ENCODE measurements at regions not wholly inside any gene's neighbourhood (a gene's known extent, or its start where the extent isn't known, plus 50 kb on each side); places are given as distances from the start of the nearest gene placed in this dataset.

DNA sequence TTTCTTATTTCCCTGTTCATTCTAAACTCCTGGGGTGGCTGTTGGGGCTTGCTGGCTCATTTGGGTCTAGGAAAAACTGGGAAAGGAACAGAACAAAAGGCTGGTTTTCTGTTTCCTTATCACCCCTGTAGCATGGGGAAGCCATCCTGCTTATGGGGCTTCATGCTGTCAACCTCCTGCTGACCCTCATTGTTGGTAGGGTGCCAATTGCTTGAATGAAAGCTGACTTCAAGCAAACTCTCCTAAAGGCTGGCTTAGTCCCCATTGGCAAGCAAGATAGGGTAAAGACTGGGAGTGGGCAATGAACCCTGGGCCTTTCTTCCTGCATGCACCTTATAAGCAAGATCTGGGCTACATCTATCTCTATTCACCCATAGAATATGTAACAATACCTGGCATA, 511.6 kb downstream of the DMAC1 start:
- peak; percentile 36 for DNase-seq

DNA sequence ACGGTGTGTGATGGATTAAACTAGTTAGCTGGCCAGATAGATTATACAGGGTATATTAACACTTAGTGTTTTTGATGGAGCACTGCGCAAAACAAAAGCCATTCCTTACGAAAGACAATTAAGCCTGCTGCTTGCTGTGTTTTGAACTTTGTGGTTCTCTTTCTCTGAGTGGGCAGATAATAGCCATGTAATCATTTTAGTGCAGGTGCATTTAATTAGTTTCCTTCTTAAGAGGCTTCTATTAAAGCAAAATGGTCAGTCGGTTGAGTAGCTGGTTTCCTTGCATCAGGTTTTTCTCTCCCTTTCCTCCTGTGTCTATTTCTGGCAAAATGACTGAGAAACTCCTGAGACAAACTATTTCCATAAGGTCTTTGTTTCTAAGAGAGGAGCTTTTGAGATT, 512.5 kb downstream of the DMAC1 start:
- peak; percentile 50 for DNase-seq

DNA sequence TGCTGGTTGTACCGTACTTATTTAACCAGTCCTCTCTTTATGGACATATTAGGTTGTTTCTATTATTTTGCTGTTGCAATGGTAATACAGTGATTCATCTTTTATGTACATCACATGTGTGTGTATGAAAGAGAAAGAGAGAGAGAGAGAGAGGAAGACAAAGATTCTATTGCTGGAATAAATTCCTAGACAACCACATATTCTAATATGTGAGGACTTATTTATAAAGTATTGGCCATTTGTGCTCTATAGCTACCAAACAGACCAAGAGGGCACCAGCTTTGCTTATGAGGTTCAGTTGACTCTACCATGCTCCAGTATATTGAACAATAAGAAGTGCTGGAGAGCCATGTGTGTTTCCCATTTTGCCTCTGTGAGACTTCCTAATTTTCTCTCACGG, 513.5 kb downstream of the DMAC1 start:
- no peak for DNase-seq

DNA sequence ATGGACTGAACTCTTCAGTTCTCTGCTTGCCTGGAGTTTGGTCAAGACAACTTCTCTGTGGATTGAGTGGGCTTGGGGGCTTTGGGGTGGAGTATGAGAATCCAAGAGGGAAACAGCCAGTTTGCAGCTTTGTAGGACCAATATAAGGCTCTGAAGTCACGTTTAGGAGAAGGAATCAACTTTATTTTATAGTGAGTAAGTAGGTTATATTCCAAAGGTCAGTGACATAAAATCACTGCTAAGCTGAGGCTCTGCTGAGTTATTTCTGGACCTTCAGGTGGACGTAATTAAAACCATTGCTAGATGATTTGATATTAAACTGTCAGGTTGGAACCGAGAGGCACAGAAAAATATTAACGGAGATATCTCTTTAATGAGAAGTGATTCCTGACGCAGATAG, 514.4 kb downstream of the DMAC1 start:
- no peak for DNase-seq

DNA sequence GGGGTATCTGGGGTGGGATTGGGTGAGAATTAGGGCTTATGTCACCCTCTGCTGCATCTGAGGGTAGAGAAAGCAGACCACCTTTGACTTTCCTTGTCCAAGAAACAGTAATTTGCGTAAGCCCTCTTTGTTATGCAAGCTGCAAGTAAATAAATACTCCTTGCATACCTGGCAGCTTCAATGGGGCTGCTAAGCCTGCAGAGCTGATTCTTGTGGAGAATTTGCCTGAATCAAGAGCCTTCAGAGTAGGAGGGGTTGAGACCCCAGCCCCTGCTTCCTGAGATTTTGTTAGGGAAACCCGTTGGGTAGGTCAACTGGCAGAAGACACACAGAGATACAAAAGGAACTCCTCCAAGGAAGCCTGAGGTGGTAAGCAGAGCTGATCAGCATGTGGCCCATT, 515.1 kb downstream of the DMAC1 start:
- DNase-seq: no peak

DNA sequence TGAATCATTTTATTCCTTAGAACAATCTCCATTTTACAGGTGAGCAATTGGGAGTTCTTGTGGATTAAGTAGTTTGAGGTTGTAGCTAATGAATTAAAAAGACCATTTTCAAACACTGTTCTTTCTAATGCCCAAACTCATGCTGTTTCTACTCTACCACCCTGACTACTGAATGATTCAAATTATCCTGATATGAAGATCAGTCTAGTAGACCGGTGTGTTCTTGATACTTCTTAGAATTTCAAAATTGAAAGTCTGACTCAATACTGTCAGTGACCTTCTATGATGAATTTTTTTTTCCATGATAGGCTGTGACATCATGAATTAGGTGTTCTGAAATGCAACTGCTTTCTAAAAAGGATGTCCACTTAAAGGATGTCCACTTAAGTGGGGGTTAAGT, 515.5 kb downstream of the DMAC1 start:
- DNase-seq: no peak

DNA sequence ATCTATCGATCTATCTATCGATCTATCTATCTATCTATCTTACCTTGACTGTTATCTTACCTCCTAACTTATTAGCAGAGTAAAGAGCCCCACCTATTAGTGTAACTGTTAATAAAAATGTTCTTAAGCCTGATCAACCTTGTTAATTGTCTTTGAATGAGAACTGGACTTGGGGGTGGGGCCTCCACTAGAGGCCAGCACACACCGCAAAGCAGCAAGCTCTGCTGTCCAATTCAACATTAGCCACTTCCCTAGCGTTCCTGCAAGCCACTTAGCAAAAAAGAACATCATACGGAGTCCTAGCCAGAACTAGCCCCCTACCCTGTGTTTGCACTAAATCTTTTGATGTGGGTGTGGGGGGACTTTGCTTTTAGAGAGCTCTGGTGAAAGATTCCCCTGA, 515.8 kb downstream of the KDM4C start:
- peak; percentile 37 for DNase-seq

DNA sequence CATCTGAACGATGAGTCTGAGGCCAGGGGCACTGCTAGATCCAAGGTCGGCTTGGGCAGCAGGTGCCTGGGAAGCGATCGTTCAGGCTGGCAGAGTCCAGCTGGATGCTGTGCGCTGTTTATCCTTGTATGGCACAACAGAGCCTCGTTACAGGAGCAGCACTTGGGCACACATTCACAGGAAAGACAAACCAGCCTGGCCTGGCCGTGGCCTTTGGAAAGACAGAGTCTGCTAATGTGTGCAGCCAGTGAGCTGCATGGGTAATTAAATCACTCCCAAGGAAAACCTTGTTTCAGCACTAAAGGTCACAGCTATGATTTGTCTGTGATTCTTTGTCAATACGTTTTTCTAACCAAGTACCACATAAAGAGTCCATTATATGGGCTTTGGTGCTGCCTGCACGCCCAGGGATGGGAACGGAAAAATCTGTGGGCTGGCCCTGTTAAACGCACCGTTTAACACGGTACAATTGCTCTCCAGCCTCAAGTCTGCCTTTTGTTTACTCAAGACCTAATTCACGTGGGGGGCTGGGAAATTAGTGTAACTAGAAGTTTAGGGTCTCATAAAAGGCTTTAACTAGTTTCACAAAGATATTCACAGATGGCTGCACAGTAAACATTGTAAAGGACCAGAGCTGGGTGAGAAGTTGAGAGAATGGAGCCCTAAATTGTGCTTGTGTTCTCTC, 509.3 kb downstream of the KDM4C start:
- peak; percentile 98 for DNase-seq

DNA sequence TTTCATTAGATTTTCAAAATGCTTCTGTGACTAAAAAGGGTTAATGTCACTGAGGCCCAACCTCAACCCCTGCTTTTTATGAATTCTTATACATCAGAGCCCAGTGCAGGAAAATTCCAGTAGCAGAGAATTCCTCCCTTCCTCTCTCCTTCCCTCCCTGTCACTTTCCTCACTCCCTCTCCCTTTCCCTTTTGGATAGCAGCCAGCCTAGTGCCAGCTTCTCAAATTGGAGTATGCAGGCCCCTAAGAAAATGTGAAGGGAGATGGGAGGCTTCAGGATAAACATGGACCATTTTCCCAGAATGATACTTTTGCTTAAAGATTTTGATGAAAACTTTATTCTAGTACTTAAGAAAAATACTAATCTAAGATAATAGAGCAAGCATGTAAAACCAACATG, 507.4 kb downstream of the KDM4C start:
- DNase-seq: peak; percentile 62

DNA sequence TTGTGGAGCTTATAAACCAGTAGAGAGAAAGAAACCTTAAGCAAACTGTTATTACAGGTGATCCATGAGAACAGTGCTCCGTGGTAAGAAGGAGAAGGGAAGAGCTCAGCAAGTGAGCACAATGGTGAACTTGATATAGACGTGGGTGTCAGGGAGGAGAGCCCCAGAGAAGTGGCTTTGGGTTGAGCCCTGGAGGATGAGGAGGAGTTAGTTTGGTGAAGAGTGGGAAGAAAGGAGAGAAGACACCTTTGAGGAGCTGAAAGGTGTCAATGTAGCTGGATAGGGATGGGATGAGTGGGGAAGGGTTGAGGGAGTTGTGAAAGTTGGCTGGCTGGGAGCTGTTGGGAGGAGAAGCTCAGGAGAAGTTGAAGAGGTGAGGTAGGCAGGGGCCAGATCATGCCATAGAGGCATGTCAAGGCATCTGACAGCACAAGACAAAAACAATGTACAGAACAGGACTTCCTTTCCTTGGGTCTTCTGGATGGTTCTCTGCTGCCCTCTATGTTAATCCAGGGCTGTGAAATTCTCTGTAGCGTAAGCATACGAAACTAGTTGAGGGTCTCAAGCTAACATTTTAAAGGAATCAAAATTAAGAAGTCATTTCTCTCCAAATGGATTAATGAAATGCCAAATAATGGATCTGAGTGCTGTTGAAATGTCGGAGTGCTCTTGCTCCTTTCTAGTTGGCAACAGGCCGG, 501.9 kb downstream of the KDM4C start:
- no peak for DNase-seq

DNA sequence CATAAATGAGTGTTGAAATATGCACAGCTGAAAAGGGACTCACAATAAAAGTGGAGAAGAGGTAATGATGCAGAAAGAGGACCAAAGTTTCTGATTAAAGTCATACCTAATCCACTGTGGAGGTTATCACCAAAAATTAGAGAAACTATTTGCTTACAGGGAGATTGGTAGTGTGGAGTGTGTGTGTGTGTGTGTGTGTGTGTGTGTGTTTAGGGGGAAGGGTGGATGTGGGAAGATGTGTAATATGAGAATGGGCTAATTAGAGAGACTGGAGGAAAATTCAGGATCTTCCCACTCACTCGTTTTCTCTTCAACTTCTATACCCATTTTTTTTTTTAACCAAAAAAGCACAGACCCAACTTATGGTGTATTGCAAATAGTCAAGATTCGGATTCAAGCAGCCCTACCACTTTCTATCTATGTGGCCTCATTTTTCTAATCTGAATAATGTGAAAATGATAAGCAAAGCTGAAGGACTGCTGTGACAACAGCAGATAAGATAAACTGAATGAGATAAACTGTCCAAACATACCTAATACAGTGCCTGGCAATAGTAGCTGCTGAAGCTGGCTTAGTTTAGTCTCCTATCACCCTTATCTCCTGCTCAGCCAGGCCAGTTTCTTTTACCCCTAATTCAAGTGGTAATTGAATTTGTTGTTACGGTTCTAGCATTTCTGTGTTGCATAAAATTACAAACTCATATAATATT, 501.1 kb downstream of the KDM4C start:
- no peak for DNase-seq

DNA sequence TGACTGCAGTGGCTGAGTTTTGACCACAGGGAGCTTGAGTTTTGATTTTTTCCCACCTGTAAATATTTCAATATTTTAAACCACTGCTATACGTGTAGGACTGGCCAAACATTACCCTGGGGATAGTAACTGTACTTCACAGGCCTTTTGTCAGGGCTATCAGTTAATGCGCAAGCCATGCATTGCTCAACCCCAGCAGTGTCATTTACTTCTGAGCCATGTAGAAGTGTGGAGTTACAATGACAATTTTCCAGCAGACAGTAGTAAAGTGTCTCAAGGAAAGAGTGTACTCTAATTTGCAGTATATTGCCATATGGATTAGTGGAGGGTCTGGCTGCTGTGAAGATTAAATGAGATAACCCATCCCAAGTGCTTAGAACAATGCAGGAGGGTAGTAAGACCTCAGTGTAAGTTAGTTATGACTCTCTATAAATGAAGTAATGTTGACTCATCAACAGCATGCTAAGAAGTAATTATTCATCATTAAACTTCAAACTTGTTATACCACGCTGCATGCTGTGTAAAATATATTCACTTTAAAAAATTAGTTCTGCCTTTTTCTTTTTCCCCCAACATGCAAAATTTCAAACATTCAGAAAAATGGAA, 489.2 kb downstream of the KDM4C start:
- DNase-seq: no peak

DNA sequence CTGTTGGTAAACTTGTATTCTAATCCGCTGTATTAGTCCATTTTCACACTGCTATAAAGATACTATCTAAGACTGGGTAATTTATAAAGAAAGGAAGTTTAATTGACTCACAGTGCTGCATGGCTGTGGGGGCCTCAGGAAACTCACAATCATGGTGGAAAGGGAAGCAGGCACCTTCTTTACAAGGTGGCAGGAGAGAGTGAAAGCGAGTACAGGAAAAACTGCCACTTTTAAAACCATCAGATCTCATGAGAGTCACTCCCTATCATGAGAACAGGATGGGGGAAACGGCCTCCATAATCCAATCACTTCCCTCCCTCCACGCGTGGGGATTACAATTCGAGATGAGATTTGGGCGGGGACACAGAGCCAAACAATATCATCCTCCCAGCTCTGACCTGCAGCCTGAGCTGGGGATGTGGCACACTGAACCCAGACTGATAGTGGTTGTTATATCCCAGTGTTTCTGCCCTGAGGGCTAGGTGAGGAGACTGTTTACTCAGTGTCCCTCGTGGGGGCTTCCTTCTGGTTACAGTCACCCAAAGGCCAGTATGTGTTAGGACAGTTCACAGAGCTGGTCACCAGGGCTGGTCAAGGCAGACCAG, 488.3 kb downstream of the KDM4C start:
- no peak for DNase-seq

DNA sequence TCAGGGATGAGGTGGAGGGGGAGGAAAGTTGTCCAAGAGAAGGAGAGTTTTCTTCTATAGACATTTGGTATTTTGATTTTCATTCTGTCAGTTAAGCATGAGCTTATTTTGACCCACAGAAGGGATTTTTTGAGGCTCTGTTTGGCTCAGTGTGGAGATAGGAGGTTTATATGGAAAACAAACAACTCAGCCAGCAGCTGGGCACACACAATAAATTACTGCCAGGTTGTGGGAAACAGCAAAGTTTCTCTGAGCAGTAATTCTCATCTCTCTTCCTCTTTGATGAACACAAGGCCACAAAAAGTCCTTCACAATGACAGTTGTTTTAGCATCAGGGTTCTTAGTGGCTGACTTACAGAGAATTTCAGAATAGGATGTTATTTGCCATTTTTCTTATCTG, 486.1 kb downstream of the KDM4C start:
- DNase-seq: peak; percentile 44

DNA sequence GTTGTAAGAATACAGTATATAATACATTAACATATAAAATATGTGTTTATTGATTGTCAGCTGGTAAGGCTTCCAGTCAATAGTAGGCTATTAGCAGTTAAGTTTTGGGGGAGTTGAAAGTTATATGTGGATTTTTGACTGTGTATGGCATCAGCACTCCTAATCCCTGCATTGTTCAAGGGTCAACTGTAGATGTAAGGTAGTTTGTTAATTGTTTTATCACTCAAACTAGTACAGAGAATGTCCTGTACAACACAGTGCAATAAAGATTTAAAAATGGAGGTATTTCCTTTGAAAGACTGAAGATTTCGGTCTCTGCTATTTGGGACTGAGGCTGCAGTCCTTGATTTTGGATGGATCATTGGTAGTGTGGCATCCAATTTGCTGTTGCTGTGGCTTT, 484.4 kb downstream of the KDM4C start:
- no peak for DNase-seq

DNA sequence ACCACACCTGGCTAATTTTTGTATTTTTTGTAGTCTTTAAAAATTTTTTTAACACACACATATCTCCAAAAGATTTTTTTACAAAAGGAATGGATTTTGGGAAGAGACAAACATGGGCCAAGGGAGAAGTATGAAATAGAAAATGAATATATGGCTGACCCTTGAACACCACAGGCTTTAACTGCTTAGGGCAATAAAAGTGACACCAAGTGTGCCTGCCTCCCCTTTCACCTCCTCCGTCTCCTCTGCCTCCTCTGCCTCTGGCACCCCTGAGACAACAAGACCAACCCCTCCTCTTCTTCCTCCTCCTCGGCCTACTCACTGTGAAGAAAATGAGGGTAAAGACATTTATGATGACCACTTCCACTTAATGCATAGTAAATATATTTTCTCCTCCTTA, 483.9 kb downstream of the KDM4C start:
- DNase-seq: no peak

DNA sequence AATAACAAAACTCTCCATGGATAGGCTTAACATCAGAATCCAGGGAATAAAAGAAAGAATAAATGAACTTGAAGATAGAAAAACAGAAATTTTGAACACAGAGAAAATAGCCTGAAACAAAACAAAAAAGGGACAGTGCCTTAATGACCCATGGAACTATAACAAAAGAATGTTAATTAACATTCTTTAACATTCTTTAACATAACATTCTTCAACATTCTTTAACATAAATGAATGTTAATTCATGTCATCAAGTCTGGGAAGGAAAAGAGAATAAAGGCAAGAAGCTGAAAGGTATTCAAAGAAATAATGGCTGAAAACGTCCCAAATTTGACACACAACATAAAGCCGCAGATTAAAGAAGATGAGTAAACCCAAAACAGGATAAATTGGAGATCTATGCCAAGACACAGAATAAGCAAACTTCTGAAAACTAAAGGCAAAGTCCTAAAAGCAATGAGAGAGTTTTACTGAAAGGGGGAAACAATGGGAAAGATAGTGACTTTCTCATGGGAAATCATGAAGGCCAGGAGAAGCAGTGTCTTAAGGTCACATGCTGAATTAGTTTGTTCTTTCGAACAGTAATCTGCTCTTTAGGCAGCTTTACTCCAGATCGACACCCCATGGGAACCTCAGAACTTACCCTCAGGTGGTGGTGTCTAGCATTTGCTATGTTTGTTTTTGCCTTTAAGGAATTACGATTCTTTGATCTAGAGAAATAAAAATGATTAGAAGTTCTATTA, 483.0 kb downstream of the KDM4C start:
- no peak for DNase-seq

DNA sequence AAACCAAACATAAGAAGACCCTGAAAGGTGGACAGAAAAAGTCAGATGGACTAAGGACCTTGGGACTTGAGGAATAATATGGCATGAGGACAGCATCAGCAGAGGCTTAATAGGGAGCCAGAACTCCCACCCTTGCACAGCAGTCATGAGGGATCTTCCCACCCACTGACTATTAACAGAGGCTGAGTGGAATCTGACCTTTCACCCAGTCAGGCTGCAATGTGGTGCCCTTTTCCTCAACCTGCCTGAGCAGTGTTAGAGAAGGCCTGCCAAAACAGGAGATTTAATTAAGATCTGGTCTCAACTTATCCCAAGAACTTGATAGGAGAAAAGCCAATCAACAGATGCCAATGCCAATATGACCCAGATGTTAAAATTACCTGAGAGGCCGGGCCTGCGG, 481.9 kb downstream of the KDM4C start:
- no peak for DNase-seq

DNA sequence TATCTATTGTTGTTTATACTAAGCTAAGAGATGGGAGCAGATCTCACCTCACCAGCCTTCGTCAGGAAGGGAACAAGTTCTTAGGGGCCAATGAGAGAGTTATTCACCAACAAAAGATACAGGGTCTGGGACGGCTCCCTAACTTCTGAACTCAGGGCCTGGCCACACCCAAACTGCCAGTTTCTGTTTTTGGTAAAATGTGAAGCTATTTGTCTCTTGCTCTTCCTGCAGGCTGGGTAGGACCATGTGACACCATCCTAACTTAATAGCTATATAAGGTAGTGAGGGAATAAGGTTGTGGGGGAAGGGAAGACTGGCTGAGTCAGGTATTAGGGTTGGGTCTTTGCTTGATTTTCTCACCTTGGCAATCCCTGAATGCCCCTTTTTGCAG, 480.5 kb downstream of the KDM4C start:
- DNase-seq: no peak

DNA sequence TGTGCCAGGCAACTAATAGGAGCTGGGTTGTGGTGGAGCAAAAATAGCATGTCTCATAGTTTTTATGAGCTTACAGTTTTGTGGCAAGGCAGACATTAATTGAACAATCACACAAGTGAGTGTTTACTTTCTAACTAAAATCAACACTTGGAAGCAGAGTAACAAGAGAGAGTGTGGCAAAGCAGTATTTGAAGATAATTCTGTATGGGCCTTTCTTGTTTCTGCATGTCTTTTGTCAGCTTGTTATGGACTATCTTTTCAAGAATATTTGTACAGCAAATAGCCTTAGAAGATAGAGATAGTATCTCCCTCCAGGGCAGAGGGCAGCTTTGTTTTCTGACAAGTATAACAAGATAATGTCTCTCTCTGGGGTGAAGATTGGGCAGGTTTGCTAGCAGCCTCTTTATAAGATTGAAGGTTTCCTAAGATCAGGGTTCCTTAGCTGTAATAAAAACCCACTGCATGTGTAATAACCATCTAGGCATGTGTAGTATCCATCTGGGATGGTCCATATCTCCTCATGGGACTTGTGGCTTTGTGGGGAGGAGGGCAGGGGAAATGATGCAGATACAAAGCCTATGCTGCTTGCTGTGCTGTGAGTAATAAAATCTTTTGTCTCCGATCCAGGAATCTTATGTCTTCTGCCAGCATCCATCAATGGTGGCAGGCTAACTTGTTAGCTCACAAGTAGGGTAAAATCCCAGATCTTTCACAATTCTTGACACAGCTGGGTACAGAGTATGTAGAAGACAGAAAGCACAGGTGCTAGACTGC, 479.9 kb downstream of the KDM4C start:
- peak; percentile 36 for DNase-seq

DNA sequence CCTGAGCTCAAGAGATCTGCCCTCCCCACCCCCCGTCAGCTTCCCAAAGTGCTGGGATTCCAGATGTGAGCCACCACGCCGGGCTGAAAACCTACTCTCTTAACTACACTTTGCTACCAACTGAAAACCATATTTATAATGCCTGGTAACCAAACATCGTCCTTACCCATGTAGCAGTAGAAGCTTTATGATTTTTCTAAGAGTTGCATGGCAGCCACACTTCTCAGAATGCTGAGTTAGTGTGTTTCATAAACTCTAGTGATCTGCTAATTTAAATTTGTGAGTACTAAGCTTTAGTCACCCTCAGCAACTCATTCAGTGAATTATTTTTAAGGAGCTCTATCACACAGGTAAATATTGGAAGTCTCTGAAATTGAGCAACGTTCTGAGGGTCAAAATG, 478.4 kb downstream of the KDM4C start:
- no peak for DNase-seq

DNA sequence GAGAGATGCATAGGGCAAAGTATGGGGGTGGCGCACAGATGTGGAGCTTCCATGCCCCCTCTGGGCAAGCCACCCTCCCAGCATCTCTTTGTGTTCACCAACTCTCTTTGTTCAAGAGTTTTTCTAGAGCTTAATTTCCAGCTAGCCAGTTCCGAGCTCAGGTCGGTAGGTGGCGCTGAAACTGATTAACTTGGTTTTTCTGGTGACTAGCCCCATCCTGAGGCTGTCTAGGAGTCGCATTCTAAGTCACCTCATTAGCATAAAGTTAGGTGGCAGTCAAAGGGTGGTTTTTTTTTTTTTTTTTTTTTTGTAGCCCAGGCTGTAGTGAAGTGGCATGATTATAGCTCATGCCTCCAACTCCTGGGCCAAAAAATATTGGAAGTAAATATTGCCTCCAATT, 476.4 kb downstream of the KDM4C start:
- no peak for DNase-seq
